GM12878 (cell line): ENCODE measurements at regions not wholly inside any gene's neighbourhood (a gene's known extent, or its start where the extent isn't known, plus 50 kb on each side); places are given as distances from the start of the nearest gene placed in this dataset.
"Not testable (repeated sequence)": the region's sequence is repeated elsewhere in the genome, so short reads cannot be mapped to it uniquely, and the experiment has no call there.

Experiments
- ATAC-seq: fragments of 200-7000 bp; cut with Tn5 transposase; 3 replicates; pipeline ENCODE4 v1.9.1; 2020; ENCODE audit warnings: mild to moderate bottlenecking, moderate library complexity
- BruUV-seq: library from RNA; stranded (reverse); fragments of 400-500 nt; replicated peaks from 2 replicates; lab custom pipeline; 2021; lab: Mats Ljungman, UMichigan
- CTCF ChIA-PET: fragments of 300-600 bp; sonication (Branson Sonifier 250); formaldehyde crosslinking; extraction: SDS; loops from one replicate; lab custom pipeline; 2021; ENCODE audit warnings: inconsistent platforms; lab: Yijun Ruan, JAX
- POLR2A ChIA-PET: fragments of 350-600 bp; formaldehyde crosslinking; extraction: SDS; loops from one replicate; lab custom pipeline; 2021; ENCODE audit warnings: inconsistent platforms; lab: Charles Lee
- RAD21 ChIA-PET: fragments of 300-600 bp; sonication (Branson Sonifier 250); formaldehyde crosslinking; loops from one replicate; lab custom pipeline; 2023; ENCODE audit warnings: antibody characterized with exemption; ENCODE audit not compliant: unreplicated experiment; lab: Charles Lee
- SMC1A ChIA-PET: fragments of 300-600 bp; sonication (Branson Sonifier 250); formaldehyde crosslinking; loops from one replicate; lab custom pipeline; 2023; ENCODE audit not compliant: unreplicated experiment, uncharacterized antibody; lab: Charles Lee
- DNase-seq: peaks from one replicate; pipeline ENCODE4 v3.0.0-alpha.2; 2011; ENCODE audit warnings: low read depth, low spot score
- FAIRE-seq: peaks from 3 replicates; lab custom pipeline; 2011; peaks lifted over from hg19 to GRCh38; lab: Jason Lieb, UNC
- H2AFZ ChIP-seq: 2 replicates; pipeline ENCODE4 v1.6.0; 2011; ENCODE audit warnings: low read depth, low read length, control low read depth; ENCODE audit not compliant: control insufficient read depth
- H3K27ac ChIP-seq: 2 replicates; pipeline ENCODE4 v1.5.1; 2011; ENCODE audit warnings: control low read depth; ENCODE audit not compliant: control insufficient read depth, insufficient read depth
- H3K27me3 ChIP-seq, 2 experiments: replicated peaks in 1 of 2; 2 replicates each; pipeline versions ENCODE4 v1.6.0 to v1.6.1; 2011; ENCODE audit warnings: low read length in 1 of 2; ENCODE audit not compliant: control insufficient read depth in 2 of 2, insufficient read depth in 2 of 2
- H3K36me3 ChIP-seq, 2 experiments: 2 replicates each; pipeline ENCODE4 v1.5.1; 2011; ENCODE audit warnings: low read length in 1 of 2; ENCODE audit not compliant: control insufficient read depth in 2 of 2, insufficient read depth in 2 of 2
- H3K4me1 ChIP-seq: 2 replicates; pipeline ENCODE4 v1.6.1; 2011; ENCODE audit warnings: mild to moderate bottlenecking, low read length, moderate library complexity, mixed read lengths; ENCODE audit not compliant: control insufficient read depth, insufficient read depth
- H3K4me2 ChIP-seq: 2 replicates; pipeline ENCODE4 v1.6.0; 2011; ENCODE audit warnings: control low read depth; ENCODE audit not compliant: control insufficient read depth, insufficient read depth
- H3K4me3 ChIP-seq: fragments of 200-600 bp; sonication (generic); 2 replicates; pipeline ENCODE4 v1.5.1; 2016
- H3K79me2 ChIP-seq: 2 replicates; pipeline ENCODE4 v1.6.0; 2011; ENCODE audit warnings: low read length; ENCODE audit not compliant: control insufficient read depth, insufficient read depth
- H3K9ac ChIP-seq: 2 replicates; pipeline ENCODE4 v1.8.0; 2011; ENCODE audit warnings: low read length, control low read depth, mixed read lengths; ENCODE audit not compliant: control insufficient read depth, insufficient read depth
- H3K9me3 ChIP-seq: replicated peaks from 3 replicates; pipeline ENCODE4 v1.5.1; 2011; ENCODE audit warnings: mild to moderate bottlenecking, low read length; ENCODE audit not compliant: control insufficient read depth, insufficient read depth
- H4K20me1 ChIP-seq: 2 replicates; pipeline ENCODE4 v1.6.0; 2011; ENCODE audit not compliant: control insufficient read depth, insufficient read depth
- ATF3 ChIP-seq: IDR thresholded peaks from 2 replicates; pipeline ENCODE4 v1.6.1; 2011; ENCODE audit warnings: low read depth, mild to moderate bottlenecking, low read length, moderate library complexity, borderline replicate concordance; ENCODE audit errors: extremely low read depth
- IRF3 ChIP-seq: fragments of 450-650 bp; IDR thresholded peaks from 2 replicates; pipeline ENCODE4 v1.6.1; 2014; ENCODE audit warnings: mild to moderate bottlenecking
- IRF4 ChIP-seq: IDR thresholded peaks from 2 replicates; pipeline ENCODE4 v1.6.1; 2011; ENCODE audit warnings: low read depth, low read length
- RB1 ChIP-seq: fragments of 450-650 bp; formaldehyde crosslinking; IDR thresholded peaks from 2 replicates; pipeline ENCODE4 v1.6.1; 2017; ENCODE audit warnings: mild to moderate bottlenecking, borderline replicate concordance
- RELA ChIP-seq: fragments of 450-650 bp; IDR thresholded peaks from 2 replicates; pipeline ENCODE4 v1.8.0; 2014; ENCODE audit warnings: borderline replicate concordance; ENCODE audit not compliant: partially characterized antibody
- WRNIP1 ChIP-seq: IDR thresholded peaks from 2 replicates; pipeline ENCODE4 v1.6.1; 2011; ENCODE audit warnings: low read depth, low read length, improper control_type of control experiment, borderline replicate concordance
- ZNF217 ChIP-seq: fragments of 450-650 bp; IDR thresholded peaks from 2 replicates; pipeline ENCODE4 v1.6.1; 2017; ENCODE audit warnings: antibody characterized with exemption, mild to moderate bottlenecking
- WGBS: methylation state at CpG from one replicate; pipeline ENCODE4 v1.1.6; 2016; ENCODE audit warnings: low lambda C conversion rate; ENCODE audit not compliant: insufficient replicate concordance, insufficient coverage; ENCODE audit errors: missing lambda C conversion rate; 5-methylcytosine and 5-hydroxymethylcytosine counted together
- in situ Hi-C: fragments of 300-500 bp; cut with MboI; formaldehyde crosslinking; loops from 9 replicates; pipeline ENCODE4 v1.14.3; 2018; ENCODE audit warnings: mixed read lengths
- intact Hi-C: fragments of 100-400 bp; cut with micrococcal nuclease; formaldehyde crosslinking; loops from one replicate; pipeline ENCODE4 v1.14.2; 2022; ENCODE audit not compliant: unreplicated experiment

- no peak overlapping the region for H2AFZ ChIP-seq
- no peaks in the 10 kb centered on the region for H3K27me3 ChIP-seq
- SMC1A ChIA-PET = no interaction called here
- H3K9ac ChIP-seq = no peak overlapping the region
- no peak for FAIRE-seq
- WGBS = 19% methylated on average over 3 of the region's 4 CpGs
- H3K4me2 ChIP-seq = no peak overlapping the region
- ATAC-seq = no peak
- H3K9me3 ChIP-seq = no peaks in the 10 kb centered on the region
- TF ChIP-seq IRF4 (no peak), RELA (no peak), WRNIP1 (no peak), ATF3 (no peak), RB1 (no peak), ZNF217 (no peak), IRF3 (no peak)
- TF ChIP-seq, all 136 proteins: peak for 0
- ChIA-PET RAD21 (no interaction called here), CTCF (no interaction called here), POLR2A (no interaction called here)
- intact Hi-C loops (no loop called here), in situ Hi-C loops (no loop called here)
- no peaks in the 10 kb centered on the region for H3K4me1 ChIP-seq
- no TSS peak for BruUV-seq
- no peaks in the 10 kb centered on the region for H3K79me2 ChIP-seq
- no peaks in the 10 kb centered on the region for H4K20me1 ChIP-seq
- no peak overlapping the region for H3K27ac ChIP-seq
- no peak for DNase-seq
- no peak overlapping the region for H3K4me3 ChIP-seq
- no peaks in the 10 kb centered on the region for H3K36me3 ChIP-seq
Observed at GRCh38 chr2:175595139-175595538, 406.9 kb downstream of the LNPK start.

- in situ Hi-C loops, H4K20me1 ChIP-seq, POLR2A ChIA-PET, FAIRE-seq, H3K79me2 ChIP-seq, RAD21 ChIA-PET, H3K27me3 ChIP-seq, BruUV-seq, H3K36me3 ChIP-seq, H3K4me2 ChIP-seq, H3K27ac ChIP-seq, SMC1A ChIA-PET, intact Hi-C loops, H3K9ac ChIP-seq, CTCF ChIA-PET, DNase-seq, H3K4me3 ChIP-seq, H3K9me3 ChIP-seq, H2AFZ ChIP-seq, H3K4me1 ChIP-seq, ATAC-seq: not testable (repeated sequence)
- 71% methylated on average over 31 of the region's 32 CpGs for WGBS
Observed at GRCh38 chr2:175593686-175594525, 408.2 kb downstream of the LNPK start.

GRCh38 chr2:175588213-175588612, 406.7 kb upstream of the ATP5MC3 start:
- ATAC-seq, BruUV-seq, SMC1A ChIA-PET, POLR2A ChIA-PET, CTCF ChIA-PET, H3K4me3 ChIP-seq, H3K27me3 ChIP-seq, H3K4me1 ChIP-seq, H3K9ac ChIP-seq, H4K20me1 ChIP-seq, FAIRE-seq, H3K36me3 ChIP-seq, H3K9me3 ChIP-seq, H3K4me2 ChIP-seq, H3K79me2 ChIP-seq, DNase-seq, H3K27ac ChIP-seq, intact Hi-C loops, RAD21 ChIA-PET, in situ Hi-C loops, H2AFZ ChIP-seq: not testable (repeated sequence)
- WGBS = 69% methylated on average over 1 of the region's 1 CpG
